GM23338 (cell line): ENCODE measurements at regions not wholly inside any gene's neighbourhood (a gene's known extent, or its start where the extent isn't known, plus 50 kb on each side); places are given as distances from the start of the nearest gene placed in this dataset.

ENCODE experiments used
- CREB1 ChIP-seq: fragments of 250-450 bp; sonication (Bioruptor Pico); IDR thresholded peaks from 2 replicates; pipeline ENCODE4 v1.5.0; 2020; ENCODE audit warnings: low read depth, mild to moderate bottlenecking, moderate library complexity
- CTCF ChIP-seq, 2 experiments: fragments of 200-600 bp in 1 of 2; sonication (generic) in 1 of 2; conservative IDR thresholded peaks; 2 replicates each; pipeline versions ENCODE4 v1.5.1 to v1.6.1; 2016 to 2017; ENCODE audit warnings: antibody characterized with exemption in 2 of 2, low read depth in 2 of 2, mild to moderate bottlenecking in 2 of 2, moderate library complexity in 1 of 2
- EZH2 ChIP-seq: fragments of 200-600 bp; sonication (generic); IDR thresholded peaks from one replicate; pipeline ENCODE4 v1.8.0; 2017; ENCODE audit warnings: antibody characterized with exemption, mild to moderate bottlenecking, low read depth; ENCODE audit not compliant: unreplicated experiment
- REST ChIP-seq: IDR thresholded peaks from one replicate; pipeline ENCODE4 v1.6.1; 2018; ENCODE audit warnings: antibody characterized with exemption; ENCODE audit not compliant: unreplicated experiment

- no peak for TF ChIP-seq CTCF (conservative IDR thresholded peaks at IDR 0.05; ENCODE audit: low read depth in 2 of 2)
- TF ChIP-seq EZH2: no peak
- TF ChIP-seq CREB1 (CRISPR knock-in tag): no peak
- TF ChIP-seq REST: no peak
Measured at GRCh38 chr20:5480824-5481600, 129.8 kb downstream of the GPCPD1 start.
